T-helper 2 cell treated with Interferon-gamma antibody and Interleukin-4, amounts not matched to agents 100 ng/mL and 5 ng/mL, for 36 hours (primary cell): ENCODE measurements at regions not wholly inside any gene's neighbourhood (a gene's known extent, or its start where the extent isn't known, plus 50 kb on each side); places are given as distances from the start of the nearest gene placed in this dataset.
"Not testable (repeated sequence)": the region's sequence is repeated elsewhere in the genome, so short reads cannot be mapped to it uniquely, and the experiment has no call there.

Experiments used
- intact Hi-C: fragments of 100-400 bp; cut with micrococcal nuclease; formaldehyde crosslinking; loops from one replicate; pipeline ENCODE4 v1.15.1; 2023

- intact Hi-C loops: no loop called here
Observed at GRCh38 chr1:90308421-90308820, 313.5 kb downstream of the ZNF326 start.

- intact Hi-C loops: no loop called here
Observed at GRCh38 chr1:90305577-90305976, 310.7 kb downstream of the ZNF326 start.

GRCh38 chr1:90296327-90296726 lies 301.4 kb downstream of the ZNF326 start:
- intact Hi-C loops: no loop called here

GRCh38 chr1:90295534-90295933 lies 300.6 kb downstream of the ZNF326 start:
- intact Hi-C loops: no loop called here

- intact Hi-C loops: no loop called here
Observed at GRCh38 chr1:90291431-90292216, 296.7 kb downstream of the ZNF326 start.

GRCh38 chr1:90282811-90283210 lies 287.9 kb downstream of the ZNF326 start:
- intact Hi-C loops: no loop called here

GRCh38 chr1:90281886-90282285 lies 287.0 kb downstream of the ZNF326 start:
- intact Hi-C loops: not testable (repeated sequence)

GRCh38 chr1:90277270-90277669 lies 282.4 kb downstream of the ZNF326 start:
- intact Hi-C loops: no loop called here

- intact Hi-C loops: no loop called here
Observed at GRCh38 chr1:90274376-90274775, 279.5 kb downstream of the ZNF326 start.

- intact Hi-C loops: no loop called here
Observed at GRCh38 chr1:90273241-90273774, 278.4 kb downstream of the ZNF326 start.

GRCh38 chr1:90262791-90263190 lies 267.9 kb downstream of the ZNF326 start:
- intact Hi-C loops: no loop called here

GRCh38 chr1:90262286-90262685 lies 267.4 kb downstream of the ZNF326 start:
- intact Hi-C loops: no loop called here

GRCh38 chr1:90246069-90246468 lies 251.2 kb downstream of the ZNF326 start:
- intact Hi-C loops: no loop called here

GRCh38 chr1:90236493-90236892 lies 241.6 kb downstream of the ZNF326 start:
- intact Hi-C loops: no loop called here

- intact Hi-C loops: no loop called here
Observed at GRCh38 chr1:90223401-90223800, 228.5 kb downstream of the ZNF326 start.

- intact Hi-C loops: no loop called here
Observed at GRCh38 chr1:90220941-90221693, 226.2 kb downstream of the ZNF326 start.

- intact Hi-C loops: no loop called here
Observed at GRCh38 chr1:90220496-90220895, 225.6 kb downstream of the ZNF326 start.

- intact Hi-C loops: not testable (repeated sequence)
Observed at GRCh38 chr1:90219166-90219871, 224.4 kb downstream of the ZNF326 start.

- intact Hi-C loops: no loop called here
Observed at GRCh38 chr1:90210633-90211491, 216.0 kb downstream of the ZNF326 start.

- intact Hi-C loops: no loop called here
Observed at GRCh38 chr1:90208949-90209348, 214.0 kb downstream of the ZNF326 start.

GRCh38 chr1:90206260-90206659 lies 211.3 kb downstream of the ZNF326 start:
- intact Hi-C loops: no loop called here
